ENCODE measurements at regions not wholly inside any gene's neighbourhood (a gene's known extent, or its start where the extent isn't known, plus 50 kb on each side); places are given as distances from the start of the nearest gene placed in this dataset.
A peak's percentile ranks its signal among the peaks of the same experiment; 100 is the strongest.

DNA sequence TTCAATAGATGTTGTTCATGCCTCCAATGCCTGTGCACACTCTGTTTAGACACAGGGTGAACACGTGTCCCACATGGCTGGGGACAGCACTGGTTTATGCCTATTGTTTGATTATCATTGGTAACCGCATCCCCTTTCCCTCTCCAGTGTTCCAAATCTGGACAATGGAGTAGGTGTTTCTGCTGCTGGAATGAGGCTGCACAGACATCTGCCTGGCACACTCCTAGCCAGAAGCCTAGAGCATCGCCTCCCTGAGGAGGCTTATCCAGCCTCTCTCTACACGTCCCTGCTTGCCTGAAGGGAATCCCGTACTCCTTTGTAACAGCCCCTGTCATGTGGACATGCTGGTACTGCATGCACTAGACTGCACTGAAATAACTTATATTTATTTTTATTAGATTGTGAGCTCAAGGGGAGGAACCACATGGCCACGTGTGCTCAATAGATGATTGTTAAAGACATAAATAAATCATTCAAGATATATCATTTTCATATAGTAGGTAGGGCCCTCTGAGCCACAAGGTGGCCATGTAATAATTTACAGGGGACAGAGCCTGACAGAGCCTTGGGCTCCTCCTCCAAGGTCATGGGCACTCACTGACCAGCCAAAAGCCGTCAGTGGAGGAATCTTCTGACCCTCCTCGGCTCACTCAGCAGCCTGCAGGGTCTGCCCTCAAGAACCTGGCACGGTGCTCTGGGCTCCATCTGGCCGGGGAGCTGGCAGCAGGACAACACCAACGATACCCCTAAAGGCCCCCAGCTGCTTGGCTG lies 310.9 kb upstream of the ZNF32 start:
- no peak for DNase-seq (ENCODE audit: low read depth in 2 of 2)

- no peak for DNase-seq (ENCODE audit: low read depth in 2 of 2)
Measured at GRCh38 chr10:43958964-43959363, 310.3 kb upstream of the ZNF32 start.

DNA sequence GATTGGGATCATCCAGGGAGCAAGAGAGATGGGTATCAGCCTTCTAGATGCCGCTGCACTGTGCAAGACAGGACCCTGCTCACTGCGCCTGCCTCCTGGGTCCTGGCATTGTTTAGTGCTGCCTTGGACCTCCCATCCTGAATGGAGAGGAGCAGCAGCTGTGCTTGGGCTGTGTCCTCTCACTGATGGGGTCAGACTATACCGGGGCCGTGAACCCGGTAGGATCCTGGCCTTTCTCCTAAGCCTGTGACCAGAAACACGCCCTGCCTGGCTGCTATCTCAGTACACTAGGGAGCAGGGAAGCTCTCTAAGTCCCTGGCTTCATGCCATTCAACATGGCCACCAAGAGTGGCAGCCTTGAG lies 309.4 kb upstream of the ZNF32 start:
- DNase-seq (ENCODE audit: low read depth in 2 of 2): no peak

- DNase-seq (ENCODE audit: low read depth in 2 of 2): no peak
Measured at GRCh38 chr10:43957267-43958070, 308.8 kb upstream of the ZNF32 start.

GRCh38 chr10:43955978-43956377 lies 307.3 kb upstream of the ZNF32 start:
- no peak for DNase-seq (ENCODE audit: low read depth in 2 of 2)

- no peak for DNase-seq (ENCODE audit: low read depth in 2 of 2)
Measured at GRCh38 chr10:43955002-43955596, 306.4 kb upstream of the ZNF32 start.

- no peak for DNase-seq (ENCODE audit: low read depth in 2 of 2)
Measured at GRCh38 chr10:43953672-43954071, 305.0 kb upstream of the ZNF32 start.

DNA sequence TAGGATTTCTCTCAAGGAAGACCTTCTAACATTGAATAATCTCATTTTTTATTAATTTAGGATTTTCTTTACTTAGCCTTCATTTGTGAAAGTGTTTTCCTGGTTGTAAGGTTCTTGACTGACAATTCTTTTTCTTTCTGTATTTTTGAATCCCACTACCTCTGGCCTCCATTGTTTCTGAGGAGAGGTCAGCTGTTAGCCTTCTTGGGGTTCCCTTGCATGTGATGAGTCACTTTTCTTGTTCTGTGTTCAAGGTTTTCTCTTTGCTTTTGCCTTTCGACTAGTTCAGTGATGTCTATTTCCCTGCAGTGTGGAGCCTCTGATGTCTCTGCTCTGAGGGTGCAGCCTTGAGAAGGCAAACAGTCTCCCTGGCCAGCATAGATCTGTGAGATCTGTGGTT lies 304.1 kb upstream of the ZNF32 start:
- no peak for DNase-seq (ENCODE audit: low read depth in 2 of 2)

GRCh38 chr10:43949351-43949750 lies 300.7 kb upstream of the ZNF32 start:
- no peak for DNase-seq (ENCODE audit: low read depth in 2 of 2)

GRCh38 chr10:43946445-43946844 lies 297.8 kb upstream of the ZNF32 start:
- DNase-seq (ENCODE audit: low read depth in 2 of 2): no peak

DNA sequence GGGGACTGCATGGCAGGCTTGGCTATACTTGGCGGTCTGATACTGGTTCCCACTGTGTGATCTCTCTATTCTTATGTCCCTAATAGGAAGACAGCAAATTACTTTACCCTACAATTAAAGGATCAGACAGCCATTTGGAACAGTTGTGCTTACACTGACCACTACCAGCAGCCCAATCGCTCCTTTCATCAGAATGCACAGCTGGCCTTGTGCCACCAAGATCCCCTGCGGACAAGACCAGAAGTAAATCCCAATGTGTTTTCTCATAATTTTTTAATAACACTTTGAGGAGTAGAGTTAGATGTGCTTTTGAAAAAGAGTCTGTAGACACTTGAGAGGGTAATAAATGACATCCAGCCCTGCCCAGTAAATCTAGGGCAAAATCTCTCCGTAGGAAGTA lies 297.2 kb upstream of the ZNF32 start:
- no peak for DNase-seq (ENCODE audit: low read depth in 2 of 2)

DNA sequence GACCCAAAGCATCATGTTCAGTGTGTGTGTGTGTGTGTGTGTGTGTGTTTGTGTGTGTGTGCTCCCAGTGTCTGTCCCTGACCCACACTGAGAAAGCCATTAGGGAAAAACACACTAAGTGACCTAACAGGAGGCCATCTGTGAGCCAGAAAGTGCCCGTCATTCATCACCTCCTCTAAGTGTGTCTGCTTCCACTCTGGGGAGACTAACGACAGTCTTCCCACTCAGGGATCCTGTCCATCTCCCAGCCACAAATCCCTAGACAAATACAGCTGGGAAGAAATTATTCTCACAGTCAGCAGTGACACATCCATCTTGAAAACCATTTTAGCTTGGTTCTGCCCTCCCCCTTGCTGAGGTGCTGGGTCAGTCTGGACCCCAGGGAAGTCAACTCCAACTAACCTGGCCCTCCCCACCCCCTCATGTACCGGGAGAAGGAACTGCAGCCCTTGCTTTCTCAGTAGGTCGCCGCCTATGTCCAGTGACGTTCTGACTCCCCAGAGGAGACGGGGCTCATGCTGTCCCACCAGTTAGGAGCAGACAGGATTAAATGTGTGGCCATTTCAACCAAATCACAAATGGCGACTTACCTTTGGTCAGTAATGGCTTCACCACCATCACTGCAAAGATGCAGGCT lies 296.5 kb upstream of the ZNF32 start:
- DNase-seq (ENCODE audit: low read depth in 2 of 2): no peak

GRCh38 chr10:43944381-43945093 lies 295.9 kb upstream of the ZNF32 start:
- no peak for DNase-seq (ENCODE audit: low read depth in 2 of 2)

GRCh38 chr10:43943818-43944360 lies 295.2 kb upstream of the ZNF32 start:
- no peak for DNase-seq (ENCODE audit: low read depth in 2 of 2)

GRCh38 chr10:43943119-43943817 lies 294.6 kb upstream of the ZNF32 start:
- peak; percentile 22 to 32 for DNase-seq (ENCODE audit: low read depth in 2 of 2)

- DNase-seq (ENCODE audit: low read depth in 2 of 2): no peak
Measured at GRCh38 chr10:43942096-43942850, 293.6 kb upstream of the ZNF32 start.

GRCh38 chr10:43940898-43941837 lies 292.5 kb upstream of the ZNF32 start:
- no peak for DNase-seq (ENCODE audit: low read depth in 2 of 2)

- DNase-seq (ENCODE audit: low read depth in 2 of 2): no peak
Measured at GRCh38 chr10:43939939-43940820, 291.5 kb upstream of the ZNF32 start.

Measured in stimulated activated CD8-positive, alpha-beta memory T cell treated with anti-CD3 and anti-CD28 coated beads, Interleukin-7, amount 100 ng/mL, for 4 hours (primary cell).